ENCODE measurements at regions not wholly inside any gene's neighbourhood (a gene's known extent, or its start where the extent isn't known, plus 50 kb on each side); places are given as distances from the start of the nearest gene placed in this dataset.

DNA sequence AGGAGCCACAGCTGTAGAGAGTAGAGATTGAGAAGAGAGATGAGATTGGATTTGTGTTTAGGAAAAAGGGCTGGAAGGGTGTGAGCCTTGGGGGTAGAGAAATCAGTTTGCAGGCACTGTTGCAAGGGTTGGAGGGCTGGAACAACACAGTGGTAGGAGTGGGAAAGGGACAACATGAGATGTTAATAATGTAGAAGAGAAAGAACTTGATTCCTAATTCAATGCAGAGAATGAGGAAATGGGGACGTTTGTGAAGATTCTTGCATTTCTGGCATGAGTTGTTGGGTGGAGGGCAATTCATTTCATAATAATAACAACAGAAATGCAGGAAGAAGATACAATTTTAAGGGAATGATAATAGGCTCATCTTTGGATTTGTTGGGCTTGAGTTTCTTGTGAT, 141.4 kb upstream of the TBX18 start:
- TF ChIP-seq, protein P1, sequence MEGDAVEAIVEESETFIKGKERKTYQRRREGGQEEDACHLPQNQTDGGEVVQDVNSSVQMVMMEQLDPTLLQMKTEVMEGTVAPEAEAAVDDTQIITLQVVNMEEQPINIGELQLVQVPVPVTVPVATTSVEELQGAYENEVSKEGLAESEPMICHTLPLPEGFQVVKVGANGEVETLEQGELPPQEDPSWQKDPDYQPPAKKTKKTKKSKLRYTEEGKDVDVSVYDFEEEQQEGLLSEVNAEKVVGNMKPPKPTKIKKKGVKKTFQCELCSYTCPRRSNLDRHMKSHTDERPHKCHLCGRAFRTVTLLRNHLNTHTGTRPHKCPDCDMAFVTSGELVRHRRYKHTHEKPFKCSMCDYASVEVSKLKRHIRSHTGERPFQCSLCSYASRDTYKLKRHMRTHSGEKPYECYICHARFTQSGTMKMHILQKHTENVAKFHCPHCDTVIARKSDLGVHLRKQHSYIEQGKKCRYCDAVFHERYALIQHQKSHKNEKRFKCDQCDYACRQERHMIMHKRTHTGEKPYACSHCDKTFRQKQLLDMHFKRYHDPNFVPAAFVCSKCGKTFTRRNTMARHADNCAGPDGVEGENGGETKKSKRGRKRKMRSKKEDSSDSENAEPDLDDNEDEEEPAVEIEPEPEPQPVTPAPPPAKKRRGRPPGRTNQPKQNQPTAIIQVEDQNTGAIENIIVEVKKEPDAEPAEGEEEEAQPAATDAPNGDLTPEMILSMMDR (IDR thresholded peaks at IDR 0.05; ENCODE audit: low read depth, low read length, poor library complexity, severe bottlenecking): no peak
- TF ChIP-seq EZH2phosphoT487 (IDR thresholded peaks at IDR 0.05; ENCODE audit: borderline replicate concordance, low read length): no peak

Measured in DOHH2 (cell line).